ENCODE measurements at regions not wholly inside any gene's neighbourhood (a gene's known extent, or its start where the extent isn't known, plus 50 kb on each side); places are given as distances from the start of the nearest gene placed in this dataset.

GRCh38 chr5:58363461-58364249 lies 96.2 kb downstream of the PLK2 start:
- no peak for DNase-seq (ENCODE audit: low read depth in 1 of 2, low spot score in 1 of 2)
- no peaks in the 10 kb centered on the region for H3K27me3 ChIP-seq (ENCODE audit: insufficient read depth, poor library complexity, severe bottlenecking)
- TF ChIP-seq SPI1 (IDR thresholded peaks at IDR 0.05; ENCODE audit: borderline replicate concordance, low read depth), result no peak
- TF ChIP-seq REST (IDR thresholded peaks at IDR 0.05; ENCODE audit: insufficient replicate concordance, low read depth), result no peak
- no peak for TF ChIP-seq POLR2AphosphoS5 (IDR thresholded peaks at IDR 0.05; ENCODE audit: low read depth)
- no peak for TF ChIP-seq CTCF (IDR thresholded peaks at IDR 0.05; ENCODE audit: insufficient read depth, low read length)
- TF ChIP-seq GABPA (IDR thresholded peaks at IDR 0.05; ENCODE audit: low read depth), result no peak

GRCh38 chr5:58362135-58362534 lies 97.8 kb downstream of the PLK2 start:
- TF ChIP-seq GABPA (IDR thresholded peaks at IDR 0.05; ENCODE audit: low read depth), result no peak
- DNase-seq (ENCODE audit: low read depth in 1 of 2, low spot score in 1 of 2), result no peak
- H3K27ac ChIP-seq (replicated peaks), result no peak overlapping the region
- H3K4me3 ChIP-seq (replicated peaks; ENCODE audit: insufficient read depth, low read length), result no peak overlapping the region
- no peaks in the 10 kb centered on the region for H3K27me3 ChIP-seq (ENCODE audit: insufficient read depth, poor library complexity, severe bottlenecking)

More at GRCh38 chr5:58363461-58364249, 96.2 kb downstream of the PLK2 start:
- Histone ChIP-seq H3K4me3 (replicated peaks; ENCODE audit: insufficient read depth, low read length) (no peak overlapping the region), H3K27ac (replicated peaks) (no peak overlapping the region)

GRCh38 chr5:58360794-58361193 lies 99.1 kb downstream of the PLK2 start:
- H3K27me3 ChIP-seq (ENCODE audit: insufficient read depth, poor library complexity, severe bottlenecking), result no peaks in the 10 kb centered on the region
- no peak for DNase-seq (ENCODE audit: low read depth in 1 of 2, low spot score in 1 of 2)
- no peak overlapping the region for H3K27ac ChIP-seq (replicated peaks)
- H3K4me3 ChIP-seq (replicated peaks; ENCODE audit: insufficient read depth, low read length), result no peak overlapping the region
- TF ChIP-seq SPI1 (IDR thresholded peaks at IDR 0.05; ENCODE audit: borderline replicate concordance, low read depth) (no peak), GABPA (IDR thresholded peaks at IDR 0.05; ENCODE audit: low read depth) (no peak), CTCF (IDR thresholded peaks at IDR 0.05; ENCODE audit: insufficient read depth, low read length) (no peak), REST (IDR thresholded peaks at IDR 0.05; ENCODE audit: insufficient replicate concordance, low read depth) (no peak), POLR2AphosphoS5 (IDR thresholded peaks at IDR 0.05; ENCODE audit: low read depth) (no peak)

- Histone ChIP-seq H3K27ac (replicated peaks) (no peak overlapping the region), H3K4me3 (replicated peaks; ENCODE audit: insufficient read depth, low read length) (no peak overlapping the region), H3K27me3 (ENCODE audit: insufficient read depth, poor library complexity, severe bottlenecking) (no peaks in the 10 kb centered on the region)
- DNase-seq (ENCODE audit: low read depth in 1 of 2, low spot score in 1 of 2), result no peak
- TF ChIP-seq POLR2AphosphoS5 (IDR thresholded peaks at IDR 0.05; ENCODE audit: low read depth) (no peak), CTCF (IDR thresholded peaks at IDR 0.05; ENCODE audit: insufficient read depth, low read length) (no peak), GABPA (IDR thresholded peaks at IDR 0.05; ENCODE audit: low read depth) (no peak), SPI1 (IDR thresholded peaks at IDR 0.05; ENCODE audit: borderline replicate concordance, low read depth) (no peak), REST (IDR thresholded peaks at IDR 0.05; ENCODE audit: insufficient replicate concordance, low read depth) (no peak)
These were observed 99.9 kb downstream of the PLK2 start for GRCh38 chr5:58359981-58360380.
